Neuronal stem cell (in vitro differentiated cells): ENCODE measurements at regions not wholly inside any gene's neighbourhood (a gene's known extent, or its start where the extent isn't known, plus 50 kb on each side); places are given as distances from the start of the nearest gene placed in this dataset.

ENCODE experiments used
- DNase-seq: peaks from one replicate; pipeline ENCODE4 v3.0.0-alpha.2; 2013; ENCODE audit warnings: low spot score
- H2AFZ ChIP-seq: one replicate; pipeline ENCODE4 v1.6.1; 2013; ENCODE audit warnings: mild to moderate bottlenecking, low read length, inconsistent platforms
- H2AK5ac ChIP-seq: 2 replicates; pipeline ENCODE4 v1.6.1; 2013; ENCODE audit warnings: low read depth, mild to moderate bottlenecking, inconsistent platforms, low read length, moderate library complexity, mixed read lengths
- H2BK120ac ChIP-seq: 2 replicates; pipeline ENCODE4 v1.6.1; 2013; ENCODE audit warnings: low read depth, mild to moderate bottlenecking, inconsistent platforms, low read length, moderate library complexity, mixed read lengths
- H2BK12ac ChIP-seq: one replicate; pipeline ENCODE4 v1.6.1; 2013; ENCODE audit warnings: low read length, inconsistent platforms
- H2BK15ac ChIP-seq: 2 replicates; pipeline ENCODE4 v1.6.1; 2013; ENCODE audit warnings: mild to moderate bottlenecking, low read length, inconsistent platforms, mixed read lengths
- H2BK5ac ChIP-seq: one replicate; pipeline ENCODE4 v1.6.1; 2013; ENCODE audit warnings: inconsistent platforms, mild to moderate bottlenecking, low read length, moderate library complexity
- H3K14ac ChIP-seq: one replicate; pipeline ENCODE4 v1.6.1; 2013; ENCODE audit warnings: low read length, inconsistent platforms
- H3K18ac ChIP-seq: 2 replicates; pipeline ENCODE4 v1.6.1; 2013; ENCODE audit warnings: low read length, inconsistent platforms
- H3K23ac ChIP-seq: 2 replicates; pipeline ENCODE4 v1.6.1; 2013; ENCODE audit warnings: low read depth, mild to moderate bottlenecking, mixed read lengths, low read length, inconsistent platforms; ENCODE audit not compliant: poor library complexity
- H3K27ac ChIP-seq: replicated peaks from 3 replicates; pipeline ENCODE4 v1.5.1; 2013; ENCODE audit warnings: low read length, inconsistent platforms
- H3K27me3 ChIP-seq, 3 experiments: 2 replicates each; pipeline ENCODE4 v1.6.1; 2013; ENCODE audit warnings: low read length in 3 of 3, mild to moderate bottlenecking in 2 of 3, inconsistent platforms in 1 of 3, low read depth in 1 of 3, mixed read lengths in 1 of 3, moderate library complexity in 1 of 3; ENCODE audit not compliant: control insufficient read depth in 3 of 3, insufficient read depth in 3 of 3
- H3K36me3 ChIP-seq, 2 donors: replicated peaks in 1 of 2; 2 replicates each; pipeline ENCODE4 v1.6.1; 2013; ENCODE audit warnings: low read length in 2 of 2; ENCODE audit not compliant: control insufficient read depth in 2 of 2, insufficient read depth in 2 of 2
- H3K4ac ChIP-seq: 2 replicates; pipeline ENCODE4 v1.6.1; 2013; ENCODE audit warnings: inconsistent platforms, mild to moderate bottlenecking, low read length, moderate library complexity
- H3K4me1 ChIP-seq, 2 donors: 1 replicate in 1 of 2; 2 replicates in 1 of 2; pipeline ENCODE4 v1.6.1; 2013; ENCODE audit warnings: low read length in 2 of 2, low read depth in 1 of 2; ENCODE audit not compliant: control insufficient read depth in 2 of 2, insufficient read depth in 1 of 2
- H3K4me2 ChIP-seq: one replicate; pipeline ENCODE4 v1.6.1; 2013; ENCODE audit warnings: mild to moderate bottlenecking, low read length, inconsistent platforms; ENCODE audit not compliant: insufficient read depth, poor library complexity, severe bottlenecking
- H3K4me3 ChIP-seq, 2 donors: 2 replicates each; pipeline ENCODE4 v1.5.1; 2013; ENCODE audit warnings: low read length in 2 of 2, mild to moderate bottlenecking in 2 of 2, inconsistent platforms in 1 of 2, moderate library complexity in 1 of 2
- H3K79me1 ChIP-seq: one replicate; pipeline ENCODE4 v1.6.1; 2013; ENCODE audit warnings: low read depth, mild to moderate bottlenecking, inconsistent platforms, low read length, moderate library complexity
- H3K9ac ChIP-seq: one replicate; pipeline ENCODE4 v1.6.1; 2013; ENCODE audit warnings: mild to moderate bottlenecking, low read depth, low read length, inconsistent platforms; ENCODE audit not compliant: poor library complexity
- H3K9me3 ChIP-seq, 2 donors: replicated peaks in 1 of 2; 2 replicates each; pipeline versions ENCODE3 to v1.6.1; 2013; ENCODE audit warnings: low read length in 2 of 2, mild to moderate bottlenecking in 2 of 2, inconsistent platforms in 1 of 2, low read depth in 1 of 2, mixed read lengths in 1 of 2, moderate library complexity in 1 of 2; ENCODE audit not compliant: control insufficient read depth in 2 of 2, insufficient read depth in 1 of 2
- H4K8ac ChIP-seq: one replicate; pipeline ENCODE4 v1.6.1; 2013; ENCODE audit warnings: low read depth, mild to moderate bottlenecking, inconsistent platforms, low read length, moderate library complexity
- H4K91ac ChIP-seq: one replicate; pipeline ENCODE4 v1.6.1; 2013; ENCODE audit warnings: low read length, low read depth, mild to moderate bottlenecking, inconsistent platforms; ENCODE audit not compliant: poor library complexity
- WGBS, 2 donors: extraction: QIAGEN DNeasy Blood & Tissue Kit; methylation state at CpG; one replicate each; pipeline ENCODE4 v1.1.7; 2013; ENCODE audit warnings: missing lambda C conversion rate in 2 of 2, mixed read lengths in 1 of 2; ENCODE audit not compliant: insufficient read length in 2 of 2, insufficient replicate concordance in 1 of 2; ENCODE audit errors: extremely low coverage in 2 of 2; 5-methylcytosine and 5-hydroxymethylcytosine counted together

DNA sequence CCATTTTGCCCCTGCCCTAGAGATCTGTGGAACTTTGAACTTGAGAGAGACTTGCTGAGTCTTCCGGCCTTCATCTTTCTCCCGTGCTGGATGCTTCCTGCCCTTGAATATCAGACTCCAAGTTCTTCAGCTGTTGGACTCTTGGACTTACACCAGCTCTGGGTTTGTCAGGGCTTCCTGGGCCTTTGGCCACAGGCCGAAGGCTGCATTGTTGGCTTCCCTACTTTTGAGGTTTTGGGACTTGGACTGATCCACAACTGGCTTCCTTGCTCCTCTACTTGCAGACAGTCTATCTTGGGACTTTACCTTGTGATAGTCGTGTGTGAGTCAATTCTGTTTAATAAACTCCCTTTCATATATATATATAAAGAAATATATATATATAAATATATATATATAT lies 1071.0 kb downstream of the ADGRL3 start:
- H3K36me3 ChIP-seq: no peaks in the 10 kb centered on the region
- H3K18ac ChIP-seq: no peak overlapping the region
- H3K4me1 ChIP-seq: no peaks in the 10 kb centered on the region
- H3K27ac ChIP-seq: no peak overlapping the region
- H2BK5ac ChIP-seq: no peak overlapping the region
- H3K27me3 ChIP-seq: no peaks in the 10 kb centered on the region
- no CpG with 5 or more reads among the region's 4 CpGs for WGBS, 2 donors
- no peak for DNase-seq
- H2AFZ ChIP-seq: peak overlapping the region; percentile 35
- H3K4ac ChIP-seq: no peak overlapping the region
- H3K9ac ChIP-seq: no peak overlapping the region
- no peak overlapping the region for H2BK12ac ChIP-seq
- H2AK5ac ChIP-seq: no peak overlapping the region
- no peaks in the 10 kb centered on the region for H3K79me1 ChIP-seq
- no peak overlapping the region for H4K91ac ChIP-seq
- no peak overlapping the region for H3K4me2 ChIP-seq
- H2BK15ac ChIP-seq: no peak overlapping the region
- H3K9me3 ChIP-seq: no peaks in the 10 kb centered on the region
- no peak overlapping the region for H3K4me3 ChIP-seq
- no peak overlapping the region for H3K23ac ChIP-seq
- H2BK120ac ChIP-seq: no peak overlapping the region
- H4K8ac ChIP-seq: no peak overlapping the region
- no peak overlapping the region for H3K14ac ChIP-seq

- H2AK5ac ChIP-seq: no peak overlapping the region
- H3K36me3 ChIP-seq: no peaks in the 10 kb centered on the region
- DNase-seq: no peak
- H3K14ac ChIP-seq: no peak overlapping the region
- H2BK5ac ChIP-seq: no peak overlapping the region
- H3K27ac ChIP-seq: no peak overlapping the region
- H3K9ac ChIP-seq: no peak overlapping the region
- H4K91ac ChIP-seq: no peak overlapping the region
- no peak overlapping the region for H3K4me3 ChIP-seq
- H3K4me2 ChIP-seq: no peak overlapping the region
- H2BK15ac ChIP-seq: no peak overlapping the region
- whole genome bisulfite sequencing, 2 donors: no CpG with 5 or more reads among the region's 4 CpGs
- H2AFZ ChIP-seq: peak overlapping the region; percentile 15
- no peaks in the 10 kb centered on the region for H3K27me3 ChIP-seq
- H3K9me3 ChIP-seq: no peaks in the 10 kb centered on the region
- H3K4me1 ChIP-seq: no peaks in the 10 kb centered on the region
- no peak overlapping the region for H3K4ac ChIP-seq
- no peak overlapping the region for H2BK120ac ChIP-seq
- no peak overlapping the region for H4K8ac ChIP-seq
- no peak overlapping the region for H2BK12ac ChIP-seq
- H3K79me1 ChIP-seq: no peaks in the 10 kb centered on the region
- no peak overlapping the region for H3K23ac ChIP-seq
- H3K18ac ChIP-seq: no peak overlapping the region
These were observed 1069.8 kb downstream of the ADGRL3 start for GRCh38 chr4:62269918-62270317.

DNA sequence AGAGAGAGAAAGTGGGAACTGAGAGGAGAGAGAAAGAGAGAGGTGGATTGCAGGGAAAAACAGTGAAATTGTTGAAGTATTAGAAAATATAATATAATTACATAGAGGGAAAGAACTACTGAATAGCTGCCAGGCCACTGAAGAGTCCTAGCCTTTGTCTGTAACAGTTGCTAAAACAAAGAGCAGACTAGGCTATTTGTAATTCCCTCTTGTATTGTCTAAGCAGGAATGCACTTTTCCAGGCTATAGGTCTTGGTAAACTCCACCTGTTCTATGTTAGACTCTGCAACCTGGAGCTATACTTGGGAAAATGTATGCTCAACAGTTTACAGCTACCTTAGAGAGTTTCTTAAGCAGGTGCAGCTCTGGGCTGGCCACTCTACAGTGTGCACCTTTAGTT lies 1063.3 kb downstream of the ADGRL3 start:
- Histone ChIP-seq H3K9ac (no peak overlapping the region), H3K4ac (no peak overlapping the region), H3K18ac (no peak overlapping the region), H2AK5ac (no peak overlapping the region), H3K14ac (no peak overlapping the region), H2BK120ac (no peak overlapping the region), H3K23ac (no peak overlapping the region), H2BK5ac (no peak overlapping the region), H2AFZ (no peak overlapping the region), H4K91ac (no peak overlapping the region), H3K9me3 (no peaks in the 10 kb centered on the region), H3K4me3 (no peak overlapping the region), H3K27ac (no peak overlapping the region), H4K8ac (no peak overlapping the region), H3K36me3 (no peaks in the 10 kb centered on the region), H2BK15ac (no peak overlapping the region), H3K79me1 (no peaks in the 10 kb centered on the region), H3K4me2 (no peak overlapping the region), H3K27me3 (no peaks in the 10 kb centered on the region), H2BK12ac (no peak overlapping the region), H3K4me1 (peaks cover 0 to 5% of the 10 kb centered on the region in 2 donors)
- DNase-seq: no peak

- no peak overlapping the region for H2BK120ac ChIP-seq
- DNase-seq: no peak
- H3K4me3 ChIP-seq: no peak overlapping the region
- no peak overlapping the region for H2BK5ac ChIP-seq
- H3K9me3 ChIP-seq: no peaks in the 10 kb centered on the region
- no CpG with 5 or more reads among the region's 1 CpG for WGBS, 2 donors
- H3K18ac ChIP-seq: no peak overlapping the region
- no peak overlapping the region for H3K4ac ChIP-seq
- H3K9ac ChIP-seq: no peak overlapping the region
- no peaks in the 10 kb centered on the region for H3K79me1 ChIP-seq
- no peak overlapping the region for H2AFZ ChIP-seq
- no peak overlapping the region for H3K4me2 ChIP-seq
- H2AK5ac ChIP-seq: no peak overlapping the region
- no peak overlapping the region for H2BK15ac ChIP-seq
- no peak overlapping the region for H3K14ac ChIP-seq
- H3K23ac ChIP-seq: no peak overlapping the region
- H3K36me3 ChIP-seq: no peaks in the 10 kb centered on the region
- H4K91ac ChIP-seq: no peak overlapping the region
- no peak overlapping the region for H3K27ac ChIP-seq
- H3K4me1 ChIP-seq: peaks cover 0 to 5% of the 10 kb centered on the region in 2 donors
- H3K27me3 ChIP-seq: no peaks in the 10 kb centered on the region
- H2BK12ac ChIP-seq: no peak overlapping the region
- no peak overlapping the region for H4K8ac ChIP-seq
These were observed 1062.5 kb downstream of the ADGRL3 start for GRCh38 chr4:62262676-62263075.
